ENCODE measurements at regions not wholly inside any gene's neighbourhood (a gene's known extent, or its start where the extent isn't known, plus 50 kb on each side); places are given as distances from the start of the nearest gene placed in this dataset.

DNA sequence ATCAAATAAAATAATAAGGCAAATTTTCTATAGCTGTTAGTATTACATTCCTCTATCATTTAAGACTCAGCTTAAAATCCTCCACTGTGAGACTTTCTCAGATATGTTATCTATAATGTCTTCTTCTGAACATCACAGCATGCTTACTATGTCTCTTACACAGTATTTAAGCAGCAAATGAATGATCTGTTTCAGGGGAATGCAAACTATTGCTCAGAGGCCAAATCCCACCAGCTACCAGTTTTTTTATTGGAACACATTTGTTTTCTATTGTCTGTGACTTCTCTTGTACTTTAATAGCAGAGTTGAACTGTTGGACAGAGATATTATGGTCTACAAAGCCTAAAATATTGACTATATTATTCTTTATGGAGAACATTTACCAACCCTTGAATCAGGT is 59.6 kb downstream of the C3orf38 start:
- no peak for TF ChIP-seq RAD21 (IDR thresholded peaks at IDR 0.05 in 1 of 2, conservative IDR thresholded peaks at IDR 0.05 in 1 of 2; ENCODE audit: low read depth in 2 of 2, low read length in 2 of 2)
- TF ChIP-seq, protein P1, sequence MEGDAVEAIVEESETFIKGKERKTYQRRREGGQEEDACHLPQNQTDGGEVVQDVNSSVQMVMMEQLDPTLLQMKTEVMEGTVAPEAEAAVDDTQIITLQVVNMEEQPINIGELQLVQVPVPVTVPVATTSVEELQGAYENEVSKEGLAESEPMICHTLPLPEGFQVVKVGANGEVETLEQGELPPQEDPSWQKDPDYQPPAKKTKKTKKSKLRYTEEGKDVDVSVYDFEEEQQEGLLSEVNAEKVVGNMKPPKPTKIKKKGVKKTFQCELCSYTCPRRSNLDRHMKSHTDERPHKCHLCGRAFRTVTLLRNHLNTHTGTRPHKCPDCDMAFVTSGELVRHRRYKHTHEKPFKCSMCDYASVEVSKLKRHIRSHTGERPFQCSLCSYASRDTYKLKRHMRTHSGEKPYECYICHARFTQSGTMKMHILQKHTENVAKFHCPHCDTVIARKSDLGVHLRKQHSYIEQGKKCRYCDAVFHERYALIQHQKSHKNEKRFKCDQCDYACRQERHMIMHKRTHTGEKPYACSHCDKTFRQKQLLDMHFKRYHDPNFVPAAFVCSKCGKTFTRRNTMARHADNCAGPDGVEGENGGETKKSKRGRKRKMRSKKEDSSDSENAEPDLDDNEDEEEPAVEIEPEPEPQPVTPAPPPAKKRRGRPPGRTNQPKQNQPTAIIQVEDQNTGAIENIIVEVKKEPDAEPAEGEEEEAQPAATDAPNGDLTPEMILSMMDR (IDR thresholded peaks at IDR 0.05; ENCODE audit: control extremely low read depth in 1 of 3, insufficient read depth in 1 of 3, low read depth in 1 of 3, low read length in 3 of 3), result no peak
- no peak for TF ChIP-seq CHD2 (IDR thresholded peaks at IDR 0.05; ENCODE audit: low read length)
- TF ChIP-seq, protein P2, sequence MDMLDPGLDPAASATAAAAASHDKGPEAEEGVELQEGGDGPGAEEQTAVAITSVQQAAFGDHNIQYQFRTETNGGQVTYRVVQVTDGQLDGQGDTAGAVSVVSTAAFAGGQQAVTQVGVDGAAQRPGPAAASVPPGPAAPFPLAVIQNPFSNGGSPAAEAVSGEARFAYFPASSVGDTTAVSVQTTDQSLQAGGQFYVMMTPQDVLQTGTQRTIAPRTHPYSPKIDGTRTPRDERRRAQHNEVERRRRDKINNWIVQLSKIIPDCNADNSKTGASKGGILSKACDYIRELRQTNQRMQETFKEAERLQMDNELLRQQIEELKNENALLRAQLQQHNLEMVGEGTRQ (IDR thresholded peaks at IDR 0.05; ENCODE audit: low read length), result no peak
- TF ChIP-seq, protein P3, sequence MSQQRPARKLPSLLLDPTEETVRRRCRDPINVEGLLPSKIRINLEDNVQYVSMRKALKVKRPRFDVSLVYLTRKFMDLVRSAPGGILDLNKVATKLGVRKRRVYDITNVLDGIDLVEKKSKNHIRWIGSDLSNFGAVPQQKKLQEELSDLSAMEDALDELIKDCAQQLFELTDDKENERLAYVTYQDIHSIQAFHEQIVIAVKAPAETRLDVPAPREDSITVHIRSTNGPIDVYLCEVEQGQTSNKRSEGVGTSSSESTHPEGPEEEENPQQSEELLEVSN (IDR thresholded peaks at IDR 0.05), result no peak

All from H1 (cell line).